ENCODE measurements at regions not wholly inside any gene's neighbourhood (a gene's known extent, or its start where the extent isn't known, plus 50 kb on each side); places are given as distances from the start of the nearest gene placed in this dataset.

- no peak for DNase-seq
Observed at GRCh38 chr2:471560-471959, 183.7 kb upstream of the ALKAL2 start.

- no peak for DNase-seq
Observed at GRCh38 chr2:469514-469913, 181.6 kb upstream of the ALKAL2 start.

GRCh38 chr2:468648-469336, 180.9 kb upstream of the ALKAL2 start:
- DNase-seq, result no peak

- DNase-seq, result no peak
Observed at GRCh38 chr2:467892-468647, 180.2 kb upstream of the ALKAL2 start.

- no peak for DNase-seq
Observed at GRCh38 chr2:467543-467891, 179.6 kb upstream of the ALKAL2 start.

- DNase-seq, result no peak
Observed at GRCh38 chr2:467101-467500, 179.2 kb upstream of the ALKAL2 start.

- no peak for DNase-seq
Observed at GRCh38 chr2:464562-465309, 176.8 kb upstream of the ALKAL2 start.

- DNase-seq, result no peak
Observed at GRCh38 chr2:460861-461260, 173.0 kb upstream of the ALKAL2 start.

- no peak for DNase-seq
Observed at GRCh38 chr2:459931-460330, 172.0 kb upstream of the ALKAL2 start.

GRCh38 chr2:458425-458815, 170.5 kb upstream of the ALKAL2 start:
- DNase-seq, result no peak

GRCh38 chr2:457792-458424, 170.0 kb upstream of the ALKAL2 start:
- no peak for DNase-seq

GRCh38 chr2:457262-457661, 169.4 kb upstream of the ALKAL2 start:
- DNase-seq, result no peak

GRCh38 chr2:455913-456312, 168.0 kb upstream of the ALKAL2 start:
- no peak for DNase-seq

- DNase-seq, result no peak
Observed at GRCh38 chr2:455015-455705, 167.3 kb upstream of the ALKAL2 start.

- DNase-seq, result no peak
Observed at GRCh38 chr2:453132-453531, 165.2 kb upstream of the ALKAL2 start.

GRCh38 chr2:451495-451894, 163.6 kb upstream of the ALKAL2 start:
- no peak for DNase-seq

- no peak for DNase-seq
Observed at GRCh38 chr2:449246-450067, 161.6 kb upstream of the ALKAL2 start.

GRCh38 chr2:447902-448665, 160.2 kb upstream of the ALKAL2 start:
- DNase-seq, result no peak

- DNase-seq, result no peak
Observed at GRCh38 chr2:446963-447530, 159.2 kb upstream of the ALKAL2 start.

- no peak for DNase-seq
Observed at GRCh38 chr2:446303-446874, 158.5 kb upstream of the ALKAL2 start.

- no peak for DNase-seq
Observed at GRCh38 chr2:445896-446295, 158.0 kb upstream of the ALKAL2 start.
